OCI-LY1 (cell line): ENCODE measurements at regions not wholly inside any gene's neighbourhood (a gene's known extent, or its start where the extent isn't known, plus 50 kb on each side); places are given as distances from the start of the nearest gene placed in this dataset.

Experiments used
- H2AFZ ChIP-seq: fragments of 200-600 bp; sonication (generic), shearing (Covaris generic); 2 replicates; pipeline ENCODE4 v1.6.0; 2014; ENCODE audit warnings: antibody characterized with exemption, mild to moderate bottlenecking, low read length
- H3F3A ChIP-seq: fragments of 200-600 bp; sonication (generic), shearing (Covaris generic); 2 replicates; pipeline ENCODE4 v1.6.0; 2014; ENCODE audit warnings: mild to moderate bottlenecking, antibody characterized with exemption, low read length, moderate library complexity; ENCODE audit not compliant: insufficient read depth
- H3K27ac ChIP-seq: fragments of 200-600 bp; sonication (generic); 2 replicates; pipeline ENCODE4 v1.5.1; 2014; ENCODE audit warnings: low read length, mixed run types, mild to moderate bottlenecking, low read depth; ENCODE audit not compliant: poor library complexity, severe bottlenecking
- H3K27me3 ChIP-seq: fragments of 200-600 bp; sonication (generic); 2 replicates; pipeline ENCODE4 v1.6.0; 2014; ENCODE audit warnings: antibody characterized with exemption, mild to moderate bottlenecking, low read length, moderate library complexity; ENCODE audit not compliant: insufficient read depth
- H3K36me3 ChIP-seq: fragments of 200-600 bp; sonication (generic); 2 replicates; pipeline ENCODE4 v1.6.1; 2014; ENCODE audit warnings: mild to moderate bottlenecking, antibody characterized with exemption, low read length, moderate library complexity, mixed read lengths; ENCODE audit not compliant: insufficient read depth
- H3K4me1 ChIP-seq: fragments of 200-600 bp; sonication (generic); 2 replicates; pipeline ENCODE4 v1.5.1; 2014; ENCODE audit warnings: mild to moderate bottlenecking, low read length, moderate library complexity; ENCODE audit not compliant: insufficient read depth, severe bottlenecking
- H3K4me2 ChIP-seq: fragments of 200-600 bp; sonication (generic), shearing (Covaris generic); 2 replicates; pipeline ENCODE4 v1.6.1; 2014; ENCODE audit warnings: low read length
- H3K4me3 ChIP-seq: fragments of 200-600 bp; sonication (generic); 2 replicates; pipeline ENCODE4 v1.5.1; 2014; ENCODE audit warnings: low read length, low read depth, mild to moderate bottlenecking, mixed read lengths; ENCODE audit not compliant: poor library complexity, severe bottlenecking
- H3K79me2 ChIP-seq: fragments of 200-600 bp; shearing (Covaris generic); 2 replicates; pipeline ENCODE4 v1.6.1; 2016; ENCODE audit warnings: mixed run types, low read length, mixed read lengths; ENCODE audit not compliant: insufficient read depth
- H3K9ac ChIP-seq: fragments of 200-600 bp; sonication (generic), shearing (Covaris generic); 2 replicates; pipeline ENCODE4 v1.6.1; 2014; ENCODE audit warnings: mild to moderate bottlenecking, low read length, mixed read lengths
- H3K9me2 ChIP-seq: fragments of 200-600 bp; sonication (generic), shearing (Covaris generic); 2 replicates; pipeline ENCODE4 v1.6.1; 2014; ENCODE audit warnings: low read depth, mild to moderate bottlenecking, low read length, mixed read lengths
- H3K9me3 ChIP-seq: fragments of 200-600 bp; shearing (Covaris generic); 2 replicates; pipeline ENCODE4 v1.6.1; 2014; ENCODE audit warnings: low read length, mixed read lengths
- H4K20me1 ChIP-seq: fragments of 200-600 bp; sonication (generic), shearing (Covaris generic); 2 replicates; pipeline ENCODE4 v1.6.0; 2016; ENCODE audit warnings: mild to moderate bottlenecking, low read length; ENCODE audit not compliant: insufficient read depth
- CTCF ChIP-seq: fragments of 200-600 bp; sonication (generic), shearing (Covaris generic); IDR thresholded peaks from 2 replicates; pipeline ENCODE4 v1.5.1; 2017; ENCODE audit warnings: mild to moderate bottlenecking, antibody characterized with exemption, low read length, moderate library complexity, mixed read lengths
- EZH2 ChIP-seq: fragments of 200-600 bp; sonication (generic), shearing (Covaris generic); IDR thresholded peaks from 2 replicates; pipeline ENCODE4 v1.8.0; 2017; ENCODE audit warnings: borderline replicate concordance, mixed run types, mild to moderate bottlenecking, antibody characterized with exemption, low read length, moderate library complexity, mixed read lengths

- Histone ChIP-seq H3K4me3 (no peak overlapping the region), H3K9me2 (no peaks in the 10 kb centered on the region), H3K27ac (no peak overlapping the region), H2AFZ (no peak overlapping the region), H3K36me3 (no peaks in the 10 kb centered on the region), H3K4me1 (peaks cover 11% of the 10 kb centered on the region), H3K27me3 (no peaks in the 10 kb centered on the region), H3K9ac (no peak overlapping the region), H3K9me3 (0 out of 2 replicates have a peak, but pooled peaks cover under 1% of the 10 kb centered on the region), H3F3A (no peaks in the 10 kb centered on the region), H3K79me2 (no peaks in the 10 kb centered on the region), H3K4me2 (no peak overlapping the region), H4K20me1 (no peaks in the 10 kb centered on the region)
- TF ChIP-seq CTCF: no peak
- TF ChIP-seq EZH2: no peak
Observed at GRCh38 chr5:108484035-108484434, 102.1 kb upstream of the FBXL17 start.

- no peak overlapping the region for H2AFZ ChIP-seq
- H4K20me1 ChIP-seq: no peaks in the 10 kb centered on the region
- H3K4me3 ChIP-seq: no peak overlapping the region
- no peaks in the 10 kb centered on the region for H3K36me3 ChIP-seq
- H3K4me1 ChIP-seq: peaks cover 11% of the 10 kb centered on the region
- no peaks in the 10 kb centered on the region for H3F3A ChIP-seq
- H3K9me3 ChIP-seq: no peaks in the 10 kb centered on the region
- H3K27me3 ChIP-seq: no peaks in the 10 kb centered on the region
- H3K9ac ChIP-seq: no peak overlapping the region
- H3K27ac ChIP-seq: no peak overlapping the region
- TF ChIP-seq EZH2: no peak
- peak; percentile 65 for TF ChIP-seq CTCF
- H3K9me2 ChIP-seq: no peaks in the 10 kb centered on the region
- no peaks in the 10 kb centered on the region for H3K79me2 ChIP-seq
- H3K4me2 ChIP-seq: no peak overlapping the region; the same call in 1 of the 2 replicates
Observed at GRCh38 chr5:108481355-108481931, 99.5 kb upstream of the FBXL17 start.

- no peak overlapping the region for H3K9ac ChIP-seq
- no peaks in the 10 kb centered on the region for H3K9me2 ChIP-seq
- no peaks in the 10 kb centered on the region for H3K27me3 ChIP-seq
- H3K79me2 ChIP-seq: no peaks in the 10 kb centered on the region
- no peak overlapping the region for H2AFZ ChIP-seq
- H4K20me1 ChIP-seq: no peaks in the 10 kb centered on the region
- H3K4me3 ChIP-seq: no peak overlapping the region
- no peaks in the 10 kb centered on the region for H3K4me1 ChIP-seq
- H3K9me3 ChIP-seq: 0 out of 2 replicates have a peak, but pooled peaks cover 6% of the 10 kb centered on the region
- H3K4me2 ChIP-seq: no peak overlapping the region
- TF ChIP-seq CTCF (no peak), EZH2 (no peak)
- no peak overlapping the region for H3K27ac ChIP-seq
- no peaks in the 10 kb centered on the region for H3F3A ChIP-seq
- no peaks in the 10 kb centered on the region for H3K36me3 ChIP-seq
Observed at GRCh38 chr5:108472237-108472636, 90.3 kb upstream of the FBXL17 start.
